ENCODE measurements at regions not wholly inside any gene's neighbourhood (a gene's known extent, or its start where the extent isn't known, plus 50 kb on each side); places are given as distances from the start of the nearest gene placed in this dataset.

GRCh38 chr12:39240587-39240986 lies 202.3 kb downstream of the KIF21A start:
- H3K4me3 ChIP-seq (ENCODE audit: low read length in 3 of 3), result no peak overlapping the region
- no peak overlapping the region for H3K9ac ChIP-seq (ENCODE audit: low read length in 3 of 3)
- no peak for DNase-seq
- H3K27ac ChIP-seq (ENCODE audit: low read depth in 2 of 2, low read length in 2 of 2), result no peak overlapping the region
- no peaks in the 10 kb centered on the region for H3K36me3 ChIP-seq (ENCODE audit: control insufficient read depth in 2 of 3, insufficient read depth in 3 of 3, low read length in 3 of 3)
- TF ChIP-seq CTCF (IDR thresholded peaks at IDR 0.05; ENCODE audit: borderline replicate concordance, extremely low read depth, insufficient read depth), result no peak
- H3K9me3 ChIP-seq (ENCODE audit: control insufficient read depth in 2 of 3, insufficient read depth in 1 of 3, low read length in 3 of 3), result no peaks in the 10 kb centered on the region
- H3K27me3 ChIP-seq (ENCODE audit: control insufficient read depth, insufficient read depth, low read length), result no peaks in the 10 kb centered on the region
- FAIRE-seq, result no peak
- H3K4me1 ChIP-seq (ENCODE audit: control insufficient read depth in 2 of 3, insufficient read depth in 2 of 3, low read depth in 1 of 3, low read length in 3 of 3), result no peaks in the 10 kb centered on the region
- intact Hi-C loops (cut with DNase I), result no loop called here

DNA sequence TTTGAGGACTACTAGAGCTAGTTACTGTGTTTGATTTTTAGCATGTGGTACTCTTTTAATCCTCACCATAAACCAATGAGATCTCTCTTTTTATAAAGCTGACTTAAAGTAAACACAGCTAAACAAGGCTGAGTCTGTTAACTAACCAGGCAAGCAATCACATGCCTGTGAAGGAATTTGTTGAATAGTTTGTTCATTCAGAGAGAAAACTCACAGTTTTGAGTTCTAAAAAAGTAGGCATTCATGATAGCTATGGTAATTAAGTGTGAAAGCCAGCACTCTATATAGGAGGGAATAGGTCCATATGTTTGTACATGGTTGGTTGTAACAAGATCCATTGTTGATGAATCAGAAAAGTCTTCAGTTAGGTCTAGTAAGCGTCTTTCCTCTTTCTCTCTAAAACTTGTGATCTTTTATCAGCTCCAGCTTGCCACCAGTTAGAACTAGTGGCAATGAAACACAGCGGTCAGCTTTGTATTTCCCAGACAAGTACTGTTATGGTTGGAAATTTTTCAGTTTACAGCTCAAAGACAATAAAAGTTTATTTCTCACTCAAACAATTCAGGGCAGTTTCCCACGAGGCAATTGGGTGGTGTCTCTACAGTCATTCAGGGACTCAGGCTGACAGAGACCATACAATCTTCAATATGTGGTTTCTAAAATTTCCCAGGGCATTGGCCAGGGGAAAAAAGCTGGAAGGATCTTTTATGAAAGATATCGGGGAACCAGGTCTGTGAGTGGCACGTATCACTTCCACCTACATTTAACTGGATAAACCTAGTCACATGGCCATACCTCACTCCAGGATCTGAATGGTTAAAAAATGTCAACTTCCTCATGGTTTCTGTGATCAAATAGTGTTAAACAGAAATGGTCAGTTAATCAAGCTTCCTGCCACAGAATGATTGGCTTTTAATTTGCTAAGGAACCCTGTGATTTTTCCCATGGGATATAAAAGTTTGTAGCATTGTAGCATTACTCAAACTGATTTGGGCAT lies 203.1 kb downstream of the KIF21A start:
- Histone ChIP-seq H3K36me3 (ENCODE audit: control insufficient read depth in 2 of 3, insufficient read depth in 3 of 3, low read length in 3 of 3) (no peaks in the 10 kb centered on the region), H3K9me3 (ENCODE audit: control insufficient read depth in 2 of 3, insufficient read depth in 1 of 3, low read length in 3 of 3) (no peaks in the 10 kb centered on the region), H3K27me3 (ENCODE audit: control insufficient read depth, insufficient read depth, low read length) (no peaks in the 10 kb centered on the region), H3K9ac (ENCODE audit: low read length in 3 of 3) (no peak overlapping the region), H3K4me3 (ENCODE audit: low read length in 3 of 3) (no peak overlapping the region), H3K27ac (ENCODE audit: low read depth in 2 of 2, low read length in 2 of 2) (no peak overlapping the region), H3K4me1 (ENCODE audit: control insufficient read depth in 2 of 3, insufficient read depth in 2 of 3, low read depth in 1 of 3, low read length in 3 of 3) (no peaks in the 10 kb centered on the region)
- no peak for TF ChIP-seq CTCF (IDR thresholded peaks at IDR 0.05; ENCODE audit: borderline replicate concordance, extremely low read depth, insufficient read depth)
- intact Hi-C loops (cut with DNase I), result no loop called here
- FAIRE-seq (no peak), DNase-seq (peak in 1 of 5 donors; percentile 3)

- Histone ChIP-seq H3K27ac (ENCODE audit: low read depth in 2 of 2, low read length in 2 of 2) (no peak overlapping the region), H3K4me1 (ENCODE audit: control insufficient read depth in 2 of 3, insufficient read depth in 2 of 3, low read depth in 1 of 3, low read length in 3 of 3) (no peaks in the 10 kb centered on the region), H3K9me3 (ENCODE audit: control insufficient read depth in 2 of 3, insufficient read depth in 1 of 3, low read length in 3 of 3) (no peaks in the 10 kb centered on the region), H3K36me3 (ENCODE audit: control insufficient read depth in 2 of 3, insufficient read depth in 3 of 3, low read length in 3 of 3) (no peaks in the 10 kb centered on the region), H3K4me3 (ENCODE audit: low read length in 3 of 3) (no peak overlapping the region), H3K9ac (ENCODE audit: low read length in 3 of 3) (no peak overlapping the region), H3K27me3 (ENCODE audit: control insufficient read depth, insufficient read depth, low read length) (no peaks in the 10 kb centered on the region)
- TF ChIP-seq CTCF (IDR thresholded peaks at IDR 0.05; ENCODE audit: borderline replicate concordance, extremely low read depth, insufficient read depth), result no peak
- intact Hi-C loops (cut with DNase I), result no loop called here
- FAIRE-seq, result no peak
- peak in 2 of 5 donors; percentile 16 to 62 for DNase-seq
Measured at GRCh38 chr12:39237004-39237403, 205.9 kb downstream of the KIF21A start.

All from kidney (tissue), 13 donors.